AG04450 (cell line): ENCODE measurements at regions not wholly inside any gene's neighbourhood (a gene's known extent, or its start where the extent isn't known, plus 50 kb on each side); places are given as distances from the start of the nearest gene placed in this dataset.

Source experiments
- CTCF ChIA-PET: fragments of 300-600, 350-600 bp; formaldehyde crosslinking; extraction: SDS; loops from one replicate; lab custom pipeline; 2022; ENCODE audit warnings: antibody characterized with exemption, inconsistent platforms; lab: Charles Lee
- POLR2A ChIA-PET: fragments of 350-600 bp; formaldehyde crosslinking; extraction: SDS; loops from one replicate; lab custom pipeline; 2021; ENCODE audit warnings: antibody characterized with exemption, inconsistent platforms; lab: Yijun Ruan, JAX
- DNase-seq: peaks from one replicate; pipeline ENCODE4 v3.0.0-alpha.2; 2011; ENCODE audit warnings: low read depth, low spot score
- H3K27ac ChIP-seq: one replicate; pipeline ENCODE4 v1.5.1; 2012; ENCODE audit warnings: low read depth, low read length, control low read depth
- H3K27me3 ChIP-seq: one replicate; pipeline ENCODE4 v1.6.0; 2012; ENCODE audit warnings: low read length; ENCODE audit not compliant: control insufficient read depth, insufficient read depth
- H3K4me3 ChIP-seq: 2 replicates; pipeline ENCODE4 v1.5.1; 2011; ENCODE audit warnings: mild to moderate bottlenecking, low read depth, low read length, control low read depth
- H3K9me3 ChIP-seq: 2 replicates; pipeline ENCODE4 v1.5.1; 2012; ENCODE audit warnings: low read length; ENCODE audit not compliant: control insufficient read depth, insufficient read depth
- TF ChIP-seq, protein P1 (sequence below): IDR thresholded peaks from 2 replicates; pipeline ENCODE4 v1.5.1; 2011; ENCODE audit warnings: low read depth, low read length, control low read depth, inconsistent platforms

DNA sequence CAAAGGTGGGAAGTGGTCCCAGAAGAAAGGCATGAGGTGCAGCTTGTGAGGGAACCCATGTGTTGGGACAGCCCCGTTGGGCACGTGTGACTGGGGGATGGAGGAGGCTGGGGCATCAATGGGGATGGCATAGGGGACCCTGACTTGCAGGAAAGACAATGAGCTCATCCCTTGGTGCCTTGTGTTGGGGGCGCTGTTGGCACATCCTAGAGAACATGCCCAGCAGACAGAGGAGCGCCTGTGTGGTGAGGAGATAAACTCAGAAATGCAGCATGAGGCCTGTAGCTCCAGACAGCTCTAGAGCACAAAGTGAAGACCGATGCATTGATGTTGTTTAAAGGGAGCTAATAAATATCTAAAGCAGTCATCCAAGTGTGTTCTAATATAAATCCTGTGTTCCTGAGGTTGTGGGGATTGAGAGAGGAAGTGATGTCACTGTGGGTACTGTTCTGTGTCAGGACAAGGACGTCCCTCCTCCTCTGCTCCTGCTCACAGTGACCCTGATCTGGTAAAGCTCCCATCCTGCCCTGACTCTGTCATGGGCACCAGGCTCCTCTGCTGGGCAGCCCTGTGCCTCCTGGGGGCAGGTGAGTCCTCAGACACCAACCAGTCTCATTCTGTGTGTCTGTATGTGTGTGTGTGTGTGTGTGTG lies 126.1 kb upstream of the PRSS58 start:
- TF ChIP-seq, protein P1, sequence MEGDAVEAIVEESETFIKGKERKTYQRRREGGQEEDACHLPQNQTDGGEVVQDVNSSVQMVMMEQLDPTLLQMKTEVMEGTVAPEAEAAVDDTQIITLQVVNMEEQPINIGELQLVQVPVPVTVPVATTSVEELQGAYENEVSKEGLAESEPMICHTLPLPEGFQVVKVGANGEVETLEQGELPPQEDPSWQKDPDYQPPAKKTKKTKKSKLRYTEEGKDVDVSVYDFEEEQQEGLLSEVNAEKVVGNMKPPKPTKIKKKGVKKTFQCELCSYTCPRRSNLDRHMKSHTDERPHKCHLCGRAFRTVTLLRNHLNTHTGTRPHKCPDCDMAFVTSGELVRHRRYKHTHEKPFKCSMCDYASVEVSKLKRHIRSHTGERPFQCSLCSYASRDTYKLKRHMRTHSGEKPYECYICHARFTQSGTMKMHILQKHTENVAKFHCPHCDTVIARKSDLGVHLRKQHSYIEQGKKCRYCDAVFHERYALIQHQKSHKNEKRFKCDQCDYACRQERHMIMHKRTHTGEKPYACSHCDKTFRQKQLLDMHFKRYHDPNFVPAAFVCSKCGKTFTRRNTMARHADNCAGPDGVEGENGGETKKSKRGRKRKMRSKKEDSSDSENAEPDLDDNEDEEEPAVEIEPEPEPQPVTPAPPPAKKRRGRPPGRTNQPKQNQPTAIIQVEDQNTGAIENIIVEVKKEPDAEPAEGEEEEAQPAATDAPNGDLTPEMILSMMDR: no peak
- Histone ChIP-seq H3K27me3 (no peaks in the 10 kb centered on the region), H3K9me3 (no peaks in the 10 kb centered on the region; the same call in 1 of the 2 replicates), H3K4me3 (no peak overlapping the region), H3K27ac (no peak overlapping the region)
- DNase-seq: no peak
- POLR2A ChIA-PET: no interaction called here
- CTCF ChIA-PET: interaction anchor here (0.7 to 4.7 kb wide), 12 partner anchors 9 to 427 kb away, joined by 3 to 19 read pairs (median 4); no protein-coding TSS in a partner anchor

DNA sequence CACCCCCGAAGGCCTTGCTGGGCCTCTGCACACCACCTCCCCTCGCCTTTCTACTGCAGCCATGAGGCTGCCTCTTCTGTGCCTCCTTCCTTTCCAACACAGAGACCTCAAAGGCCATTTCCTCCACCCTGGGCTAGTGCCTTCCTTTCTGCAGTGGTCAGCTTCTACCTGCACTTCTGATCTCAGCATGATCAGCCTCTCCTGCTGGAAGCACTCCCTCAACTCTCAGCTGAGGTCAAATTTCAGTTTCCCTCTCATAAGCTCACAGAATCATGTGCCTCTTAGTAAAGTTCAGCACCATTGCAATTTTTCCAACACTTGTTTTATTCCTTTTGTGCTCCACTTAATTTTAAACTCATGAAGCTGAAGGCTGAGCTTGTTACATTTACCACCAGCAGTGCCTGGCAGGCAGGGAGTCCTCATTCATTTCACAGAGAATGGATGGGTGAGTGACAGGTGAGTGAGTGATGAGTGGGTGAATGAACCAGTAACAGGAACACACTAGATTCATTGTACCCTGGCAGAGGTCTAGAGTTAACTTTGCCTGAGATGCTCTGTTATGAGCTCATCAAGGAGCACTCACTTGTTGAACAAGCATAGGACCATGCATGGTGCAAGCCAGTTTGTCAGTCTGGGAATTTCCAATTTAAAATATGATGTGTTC lies 124.0 kb upstream of the PRSS58 start:
- Histone ChIP-seq H3K27me3 (no peaks in the 10 kb centered on the region), H3K4me3 (no peak overlapping the region), H3K27ac (no peak overlapping the region), H3K9me3 (no peaks in the 10 kb centered on the region; the same call in 1 of the 2 replicates)
- ChIA-PET POLR2A (no interaction called here), CTCF (interaction anchor here (0.8 to 2.5 kb wide), 5 partner anchors 22 to 115 kb away, joined by 3 to 13 read pairs (median 6); no protein-coding TSS in a partner anchor)
- DNase-seq: no peak
- TF ChIP-seq, protein P1: no peak

DNA sequence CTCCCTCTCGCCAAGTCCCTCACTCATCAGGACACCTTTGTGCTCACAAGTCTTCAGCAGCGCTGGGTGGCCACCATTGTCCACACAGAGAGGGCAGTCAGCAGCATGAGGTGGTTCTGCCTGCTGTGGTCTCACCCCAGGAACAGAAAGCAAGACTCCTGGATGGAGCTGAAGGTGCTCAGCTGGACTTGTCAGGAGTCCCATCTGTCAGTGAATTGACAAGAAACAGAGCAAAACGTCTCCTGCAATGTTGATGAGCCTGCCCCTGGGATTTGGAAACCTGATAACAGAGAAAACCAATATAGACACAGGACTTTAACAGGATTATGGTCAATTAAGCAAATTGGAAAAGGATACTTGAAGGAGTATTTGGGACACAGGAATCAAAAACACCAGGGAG lies 122.2 kb upstream of the PRSS58 start:
- no peaks in the 10 kb centered on the region for H3K9me3 ChIP-seq
- ChIA-PET CTCF (interaction anchor here (1.3 kb wide), 2 partner anchors 22 to 79 kb away, joined by 4 to 5 read pairs; no protein-coding TSS in a partner anchor), POLR2A (no interaction called here)
- no peaks in the 10 kb centered on the region for H3K27me3 ChIP-seq
- H3K4me3 ChIP-seq: no peak overlapping the region
- TF ChIP-seq, protein P1: no peak
- H3K27ac ChIP-seq: no peak overlapping the region
- no peak for DNase-seq

DNA sequence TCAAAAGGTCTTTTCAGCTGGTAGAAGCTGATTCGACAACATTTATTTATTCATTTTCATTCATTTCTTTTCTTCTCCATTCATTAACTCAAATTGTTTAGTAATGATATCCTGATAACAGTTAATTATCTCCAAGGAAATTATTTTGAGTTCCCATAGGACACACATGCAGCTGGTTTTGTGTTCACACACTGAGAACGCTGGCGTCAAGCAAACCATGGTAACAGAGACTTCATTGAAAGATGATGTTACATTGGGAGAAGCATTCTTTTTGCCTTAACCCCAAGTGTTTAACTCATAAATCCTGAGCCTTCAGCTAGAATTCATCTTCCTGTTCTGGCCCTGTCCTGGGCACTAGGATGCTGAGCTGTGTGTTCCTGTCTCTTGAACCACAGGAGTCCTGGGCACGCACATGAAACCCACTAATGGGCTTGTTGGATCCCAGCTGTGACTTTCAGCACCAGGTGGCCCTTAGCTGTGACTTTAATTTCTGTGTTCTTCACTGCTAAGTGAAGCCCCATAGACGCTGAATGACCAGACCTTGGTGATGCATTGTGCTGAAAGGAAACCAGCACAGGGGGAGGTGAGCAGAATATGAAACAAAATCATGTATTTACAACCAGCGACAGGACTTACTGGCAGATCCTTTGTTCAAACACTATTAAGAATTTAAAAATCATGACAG lies 121.5 kb upstream of the PRSS58 start:
- no peak for DNase-seq
- Histone ChIP-seq H3K27me3 (no peaks in the 10 kb centered on the region), H3K27ac (no peak overlapping the region), H3K9me3 (no peaks in the 10 kb centered on the region), H3K4me3 (no peak overlapping the region)
- POLR2A ChIA-PET: no interaction called here
- CTCF ChIA-PET: interaction anchor here (0.6 to 1.3 kb wide), 3 partner anchors 22 to 102 kb away, joined by 3 to 5 read pairs (median 4); no protein-coding TSS in a partner anchor
- TF ChIP-seq, protein P1: no peak
